Kidney (tissue), 13 donors: ENCODE measurements at regions not wholly inside any gene's neighbourhood (a gene's known extent, or its start where the extent isn't known, plus 50 kb on each side); places are given as distances from the start of the nearest gene placed in this dataset.
"Not testable (repeated sequence)": the region's sequence is repeated elsewhere in the genome, so short reads cannot be mapped to it uniquely, and the experiment has no call there.

Source experiments
- DNase-seq, 5 donors: peaks; one replicate each; pipeline ENCODE4 v3.0.0-alpha.2; 2013 to 2020
- FAIRE-seq: peaks from 2 replicates; lab custom pipeline; 2012; peaks lifted over from hg19 to GRCh38; lab: Jason Lieb, UNC
- H3K27ac ChIP-seq, 2 donors: one replicate each; pipeline ENCODE4 v1.7.0; 2013; ENCODE audit warnings: low read depth in 2 of 2, low read length in 2 of 2, inconsistent platforms in 1 of 2
- H3K27me3 ChIP-seq: one replicate; pipeline ENCODE4 v1.7.1; 2013; ENCODE audit warnings: low read length, inconsistent platforms; ENCODE audit not compliant: control insufficient read depth, insufficient read depth
- H3K36me3 ChIP-seq, 3 donors: one replicate each; pipeline versions ENCODE4 v1.7.0 to v1.7.1; 2013; ENCODE audit warnings: low read length in 3 of 3, control low read depth in 1 of 3, inconsistent platforms in 1 of 3; ENCODE audit not compliant: insufficient read depth in 3 of 3, control insufficient read depth in 2 of 3
- H3K4me1 ChIP-seq, 3 donors: one replicate each; pipeline versions ENCODE4 v1.7.0 to v1.7.1; 2013; ENCODE audit warnings: low read length in 3 of 3, inconsistent platforms in 1 of 3, low read depth in 1 of 3; ENCODE audit not compliant: control insufficient read depth in 2 of 3, insufficient read depth in 2 of 3
- H3K4me3 ChIP-seq, 3 donors: one replicate each; pipeline versions ENCODE4 v1.7.0 to v1.8.1; 2013; ENCODE audit warnings: low read length in 3 of 3, control low read depth in 1 of 3, inconsistent platforms in 1 of 3
- H3K9ac ChIP-seq, 3 donors: one replicate each; pipeline versions ENCODE4 v1.7.0 to v1.7.1; 2013; ENCODE audit warnings: low read length in 3 of 3, control low read depth in 1 of 3, inconsistent platforms in 1 of 3
- H3K9me3 ChIP-seq, 3 donors: one replicate each; pipeline versions ENCODE4 v1.7.0 to v1.7.1; 2013; ENCODE audit warnings: low read length in 3 of 3, control low read depth in 1 of 3, inconsistent platforms in 1 of 3; ENCODE audit not compliant: control insufficient read depth in 2 of 3, insufficient read depth in 1 of 3
- CTCF ChIP-seq: IDR thresholded peaks from 3 replicates; pipeline ENCODE4 v1.5.1; 2012; ENCODE audit warnings: mild to moderate bottlenecking, moderate library complexity, borderline replicate concordance; ENCODE audit not compliant: insufficient read depth; ENCODE audit errors: extremely low read depth
- intact Hi-C: fragments of 100-400 bp; cut with DNase I; formaldehyde crosslinking; loops from one replicate; pipeline ENCODE4 v1.11.1; 2022
- donor health status: control.
- donor health status: control.
- donor health status: control.
- donor health status: control.
- donor health status: control.
- donor health status: DM: yes; HTN: yes; CAD: no.
- donor health status: Normal renal cell carcinoma (clear cell type).

DNA sequence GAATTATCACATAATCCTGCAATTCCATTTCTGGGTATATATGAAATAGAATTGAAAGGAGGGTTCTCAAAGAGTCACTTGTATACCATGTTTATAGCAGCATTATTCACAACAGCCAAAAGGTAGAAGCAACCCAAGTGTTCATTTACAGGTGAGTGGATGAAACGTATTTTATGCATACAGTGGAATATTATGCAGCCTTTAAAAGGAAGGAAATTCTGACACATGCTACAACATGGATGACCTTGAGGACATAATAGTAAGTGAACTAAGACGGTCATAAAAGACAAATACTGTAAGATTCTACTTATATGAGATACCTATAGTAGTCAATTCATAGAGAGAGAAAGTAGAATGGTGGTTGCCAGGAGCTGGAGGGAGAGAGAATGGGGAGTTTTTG lies 110.8 kb upstream of the LIPC start:
- intact Hi-C loops: no loop called here
- Histone ChIP-seq H3K27ac (no peak overlapping the region), H3K9ac (no peak overlapping the region), H3K27me3 (no peaks in the 10 kb centered on the region), H3K4me1 (no peaks in the 10 kb centered on the region), H3K4me3 (no peak overlapping the region), H3K36me3 (no peaks in the 10 kb centered on the region), H3K9me3 (no peaks in the 10 kb centered on the region)
- TF ChIP-seq CTCF: no peak
- no peak for DNase-seq
- no peak for FAIRE-seq

GRCh38 chr15:58322253-58322652 lies 109.5 kb upstream of the LIPC start:
- Histone ChIP-seq H3K4me1 (no peaks in the 10 kb centered on the region), H3K27me3 (no peaks in the 10 kb centered on the region), H3K27ac (no peak overlapping the region), H3K9ac (no peak overlapping the region), H3K4me3 (no peak overlapping the region), H3K9me3 (no peaks in the 10 kb centered on the region), H3K36me3 (no peaks in the 10 kb centered on the region)
- DNase-seq (no peak), FAIRE-seq (no peak)
- TF ChIP-seq CTCF: no peak
- intact Hi-C loops: no loop called here

DNA sequence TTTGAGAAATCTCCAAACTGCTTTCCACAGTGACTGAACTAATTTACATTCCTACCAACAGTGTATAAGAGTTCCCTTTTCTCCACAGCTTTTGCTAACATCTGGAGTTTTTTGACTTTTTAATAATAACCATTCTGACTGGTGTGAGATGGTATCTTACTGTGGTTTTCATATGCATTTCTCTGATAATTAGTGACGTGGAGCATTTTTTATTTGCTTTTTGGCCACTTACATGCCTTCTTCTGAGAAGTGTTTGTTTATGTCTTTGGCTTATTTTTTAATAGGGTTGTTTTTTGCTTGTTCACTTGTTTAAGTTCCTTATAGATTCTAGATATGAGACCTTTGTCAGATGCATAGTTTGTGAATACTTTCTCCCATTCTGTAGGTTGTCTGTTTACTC lies 108.5 kb upstream of the LIPC start:
- intact Hi-C loops, H3K4me1 ChIP-seq, H3K36me3 ChIP-seq, H3K27me3 ChIP-seq, H3K9ac ChIP-seq, H3K9me3 ChIP-seq, FAIRE-seq, H3K4me3 ChIP-seq, H3K27ac ChIP-seq, DNase-seq: not testable (repeated sequence)

- intact Hi-C loops: no loop called here
- no peak for TF ChIP-seq CTCF
- no peak for FAIRE-seq
Observed at GRCh38 chr15:58324533-58324932, 107.3 kb upstream of the LIPC start.

More at GRCh38 chr15:58324533-58324932, 107.3 kb upstream of the LIPC start:
- Histone ChIP-seq H3K4me1 (no peaks in the 10 kb centered on the region), H3K36me3 (no peaks in the 10 kb centered on the region), H3K27me3 (no peaks in the 10 kb centered on the region), H3K4me3 (no peak overlapping the region), H3K9me3 (peaks cover 0 to 4% (median 2%) of the 10 kb centered on the region in 3 donors), H3K9ac (no peak overlapping the region), H3K27ac (no peak overlapping the region)
- DNase-seq: no peak
